GM23338 (cell line): ENCODE measurements at regions not wholly inside any gene's neighbourhood (a gene's known extent, or its start where the extent isn't known, plus 50 kb on each side); places are given as distances from the start of the nearest gene placed in this dataset.
A peak's percentile ranks its signal among the peaks of the same experiment; 100 is the strongest.

Source experiments
- ATAC-seq: fragments of 200-7000 bp; cut with Tn5 transposase; 3 replicates; pipeline ENCODE4 v1.9.1; 2020
- DNase-seq: peaks from one replicate; pipeline ENCODE4 v3.0.0-alpha.2; 2015; ENCODE audit warnings: low spot score
- H2AFZ ChIP-seq: fragments of 200-600 bp; sonication (generic); 2 replicates; pipeline ENCODE4 v1.8.0; 2016; ENCODE audit warnings: antibody characterized with exemption, mild to moderate bottlenecking, moderate library complexity
- H3F3A ChIP-seq: fragments of 200-600 bp; sonication (generic); replicated peaks from 2 replicates; pipeline ENCODE4 v1.8.0; 2017; ENCODE audit warnings: antibody characterized with exemption, mixed run types, low read depth
- H3K27ac ChIP-seq: fragments of 200-600 bp; sonication (generic); 2 replicates; pipeline ENCODE4 v1.6.1; 2016; ENCODE audit warnings: low read depth
- H3K27me3 ChIP-seq: fragments of 200-600 bp; sonication (generic); 2 replicates; pipeline ENCODE4 v1.8.0; 2016; ENCODE audit warnings: mild to moderate bottlenecking, mixed run types, moderate library complexity; ENCODE audit not compliant: insufficient read depth
- H3K36me3 ChIP-seq: fragments of 200-600 bp; sonication (generic); 2 replicates; pipeline ENCODE4 v1.8.0; 2016; ENCODE audit warnings: mild to moderate bottlenecking; ENCODE audit not compliant: insufficient read depth
- H3K4me1 ChIP-seq: fragments of 200-600 bp; sonication (generic); 2 replicates; pipeline ENCODE4 v1.8.0; 2016; ENCODE audit warnings: mild to moderate bottlenecking, moderate library complexity; ENCODE audit not compliant: insufficient read depth
- H3K4me2 ChIP-seq: fragments of 200-600 bp; sonication (generic); 2 replicates; pipeline ENCODE4 v1.7.1; 2017; ENCODE audit warnings: mixed run types
- H3K4me3 ChIP-seq: fragments of 200-600 bp; sonication (generic); 2 replicates; pipeline ENCODE4 v1.6.1; 2016; ENCODE audit warnings: mixed run types
- H3K79me2 ChIP-seq: fragments of 200-600 bp; sonication (generic); replicated peaks from 2 replicates; pipeline ENCODE4 v1.8.0; 2017; ENCODE audit warnings: mild to moderate bottlenecking; ENCODE audit not compliant: insufficient read depth
- H3K9me2 ChIP-seq: fragments of 200-600 bp; sonication (generic); 2 replicates; pipeline ENCODE4 v1.8.0; 2017; ENCODE audit not compliant: insufficient read depth
- H4K20me1 ChIP-seq: fragments of 200-600 bp; sonication (generic); replicated peaks from 2 replicates; pipeline ENCODE4 v1.8.0; 2017; ENCODE audit warnings: mild to moderate bottlenecking; ENCODE audit not compliant: insufficient read depth
- H3K27ac Mint-ChIP-seq: 2 replicates; pipeline ENCODE4 v1.8.0; 2020; ENCODE audit warnings: inconsistent platforms, mild to moderate bottlenecking, moderate library complexity, mixed read lengths
- H3K27me3 Mint-ChIP-seq: 3 replicates; pipeline ENCODE4 v1.8.0; 2022; ENCODE audit warnings: low read depth, mild to moderate bottlenecking, moderate library complexity, mixed read lengths, inconsistent platforms; ENCODE audit not compliant: insufficient read depth, poor library complexity
- H3K36me3 Mint-ChIP-seq: 3 replicates; pipeline ENCODE4 v1.8.0; 2021; ENCODE audit warnings: low read depth, mild to moderate bottlenecking, inconsistent platforms, moderate library complexity, mixed read lengths
- H3K4me1 Mint-ChIP-seq: 3 replicates; pipeline ENCODE4 v1.8.0; 2020; ENCODE audit warnings: mild to moderate bottlenecking, inconsistent platforms, mixed read lengths
- H3K4me3 Mint-ChIP-seq: 3 replicates; pipeline ENCODE4 v1.8.0; 2021; ENCODE audit warnings: moderate library complexity, mild to moderate bottlenecking, inconsistent platforms, mixed read lengths
- H3K9me3 Mint-ChIP-seq: 3 replicates; pipeline ENCODE4 v1.8.0; 2020; ENCODE audit warnings: moderate library complexity, mild to moderate bottlenecking, inconsistent platforms, mixed read lengths
- CREB1 ChIP-seq: fragments of 250-450 bp; sonication (Bioruptor Pico); IDR thresholded peaks from 2 replicates; pipeline ENCODE4 v1.5.0; 2020; ENCODE audit warnings: low read depth, mild to moderate bottlenecking, moderate library complexity
- EZH2 ChIP-seq: fragments of 200-600 bp; sonication (generic); IDR thresholded peaks from one replicate; pipeline ENCODE4 v1.8.0; 2017; ENCODE audit warnings: antibody characterized with exemption, mild to moderate bottlenecking, low read depth; ENCODE audit not compliant: unreplicated experiment
- EZH2phosphoT487 ChIP-seq: fragments of 200-600 bp; sonication (generic); IDR thresholded peaks from one replicate; pipeline ENCODE4 v1.8.1; 2018; ENCODE audit warnings: antibody characterized with exemption; ENCODE audit not compliant: unreplicated experiment
- JUNB ChIP-seq: IDR thresholded peaks from one replicate; pipeline ENCODE4 v1.6.1; 2016; ENCODE audit warnings: antibody characterized with exemption; ENCODE audit not compliant: unreplicated experiment
- NANOG ChIP-seq: IDR thresholded peaks from 2 replicates; pipeline ENCODE4 v1.6.1; 2016; ENCODE audit warnings: antibody characterized with exemption, borderline replicate concordance
- POLR2AphosphoS5 ChIP-seq: IDR thresholded peaks from 2 replicates; pipeline ENCODE4 v1.6.1; 2016; ENCODE audit warnings: antibody characterized with exemption, low read depth
- STAT1 ChIP-seq: IDR thresholded peaks from one replicate; pipeline ENCODE4 v1.6.1; 2016; ENCODE audit warnings: antibody characterized with exemption; ENCODE audit not compliant: unreplicated experiment
- ZNF114 ChIP-seq: fragments of 250-450 bp; sonication (Bioruptor Pico); IDR thresholded peaks from 2 replicates; pipeline ENCODE4 v1.5.0; 2020; ENCODE audit warnings: mild to moderate bottlenecking, moderate library complexity
- TF ChIP-seq, protein P1 (sequence below): fragments of 250-450 bp; sonication (Bioruptor Pico); IDR thresholded peaks from 2 replicates; pipeline ENCODE4 v1.5.0; 2020; ENCODE audit warnings: mild to moderate bottlenecking, moderate library complexity
- TF ChIP-seq, protein P2 (sequence below): IDR thresholded peaks from one replicate; pipeline ENCODE4 v1.6.1; 2018; ENCODE audit warnings: antibody characterized with exemption; ENCODE audit not compliant: unreplicated experiment
- TF ChIP-seq, protein P3 (sequence below), 2 experiments: fragments of 200-600 bp in 1 of 2; sonication (generic) in 1 of 2; conservative IDR thresholded peaks; 2 replicates each; pipeline versions ENCODE4 v1.5.1 to v1.6.1; 2016 to 2017; ENCODE audit warnings: antibody characterized with exemption in 2 of 2, low read depth in 2 of 2, mild to moderate bottlenecking in 2 of 2, moderate library complexity in 1 of 2
- TF ChIP-seq, protein P4 (sequence below): IDR thresholded peaks from 2 replicates; pipeline ENCODE4 v1.6.1; 2016; ENCODE audit warnings: antibody characterized with exemption

DNA sequence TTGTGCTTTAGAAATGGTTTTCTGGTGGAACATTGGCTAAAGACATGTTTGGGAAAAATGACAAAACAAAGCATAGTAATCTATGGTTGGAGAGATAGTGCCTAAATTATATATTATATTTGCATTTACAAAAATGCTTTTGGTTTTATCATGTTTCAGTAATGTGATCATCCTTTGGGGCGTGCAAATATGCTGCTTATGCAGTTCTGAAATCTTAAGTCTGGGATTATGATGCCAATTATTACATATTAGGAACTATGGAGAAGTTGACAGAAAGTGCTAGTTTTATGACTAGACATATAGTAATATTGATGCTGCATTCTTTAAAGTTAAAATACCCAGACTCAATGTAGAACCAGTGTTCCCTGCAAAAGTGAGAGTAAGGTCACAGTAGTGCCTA is 655.0 kb downstream of the METTL15 start (continued):
- TF ChIP-seq, protein P1, sequence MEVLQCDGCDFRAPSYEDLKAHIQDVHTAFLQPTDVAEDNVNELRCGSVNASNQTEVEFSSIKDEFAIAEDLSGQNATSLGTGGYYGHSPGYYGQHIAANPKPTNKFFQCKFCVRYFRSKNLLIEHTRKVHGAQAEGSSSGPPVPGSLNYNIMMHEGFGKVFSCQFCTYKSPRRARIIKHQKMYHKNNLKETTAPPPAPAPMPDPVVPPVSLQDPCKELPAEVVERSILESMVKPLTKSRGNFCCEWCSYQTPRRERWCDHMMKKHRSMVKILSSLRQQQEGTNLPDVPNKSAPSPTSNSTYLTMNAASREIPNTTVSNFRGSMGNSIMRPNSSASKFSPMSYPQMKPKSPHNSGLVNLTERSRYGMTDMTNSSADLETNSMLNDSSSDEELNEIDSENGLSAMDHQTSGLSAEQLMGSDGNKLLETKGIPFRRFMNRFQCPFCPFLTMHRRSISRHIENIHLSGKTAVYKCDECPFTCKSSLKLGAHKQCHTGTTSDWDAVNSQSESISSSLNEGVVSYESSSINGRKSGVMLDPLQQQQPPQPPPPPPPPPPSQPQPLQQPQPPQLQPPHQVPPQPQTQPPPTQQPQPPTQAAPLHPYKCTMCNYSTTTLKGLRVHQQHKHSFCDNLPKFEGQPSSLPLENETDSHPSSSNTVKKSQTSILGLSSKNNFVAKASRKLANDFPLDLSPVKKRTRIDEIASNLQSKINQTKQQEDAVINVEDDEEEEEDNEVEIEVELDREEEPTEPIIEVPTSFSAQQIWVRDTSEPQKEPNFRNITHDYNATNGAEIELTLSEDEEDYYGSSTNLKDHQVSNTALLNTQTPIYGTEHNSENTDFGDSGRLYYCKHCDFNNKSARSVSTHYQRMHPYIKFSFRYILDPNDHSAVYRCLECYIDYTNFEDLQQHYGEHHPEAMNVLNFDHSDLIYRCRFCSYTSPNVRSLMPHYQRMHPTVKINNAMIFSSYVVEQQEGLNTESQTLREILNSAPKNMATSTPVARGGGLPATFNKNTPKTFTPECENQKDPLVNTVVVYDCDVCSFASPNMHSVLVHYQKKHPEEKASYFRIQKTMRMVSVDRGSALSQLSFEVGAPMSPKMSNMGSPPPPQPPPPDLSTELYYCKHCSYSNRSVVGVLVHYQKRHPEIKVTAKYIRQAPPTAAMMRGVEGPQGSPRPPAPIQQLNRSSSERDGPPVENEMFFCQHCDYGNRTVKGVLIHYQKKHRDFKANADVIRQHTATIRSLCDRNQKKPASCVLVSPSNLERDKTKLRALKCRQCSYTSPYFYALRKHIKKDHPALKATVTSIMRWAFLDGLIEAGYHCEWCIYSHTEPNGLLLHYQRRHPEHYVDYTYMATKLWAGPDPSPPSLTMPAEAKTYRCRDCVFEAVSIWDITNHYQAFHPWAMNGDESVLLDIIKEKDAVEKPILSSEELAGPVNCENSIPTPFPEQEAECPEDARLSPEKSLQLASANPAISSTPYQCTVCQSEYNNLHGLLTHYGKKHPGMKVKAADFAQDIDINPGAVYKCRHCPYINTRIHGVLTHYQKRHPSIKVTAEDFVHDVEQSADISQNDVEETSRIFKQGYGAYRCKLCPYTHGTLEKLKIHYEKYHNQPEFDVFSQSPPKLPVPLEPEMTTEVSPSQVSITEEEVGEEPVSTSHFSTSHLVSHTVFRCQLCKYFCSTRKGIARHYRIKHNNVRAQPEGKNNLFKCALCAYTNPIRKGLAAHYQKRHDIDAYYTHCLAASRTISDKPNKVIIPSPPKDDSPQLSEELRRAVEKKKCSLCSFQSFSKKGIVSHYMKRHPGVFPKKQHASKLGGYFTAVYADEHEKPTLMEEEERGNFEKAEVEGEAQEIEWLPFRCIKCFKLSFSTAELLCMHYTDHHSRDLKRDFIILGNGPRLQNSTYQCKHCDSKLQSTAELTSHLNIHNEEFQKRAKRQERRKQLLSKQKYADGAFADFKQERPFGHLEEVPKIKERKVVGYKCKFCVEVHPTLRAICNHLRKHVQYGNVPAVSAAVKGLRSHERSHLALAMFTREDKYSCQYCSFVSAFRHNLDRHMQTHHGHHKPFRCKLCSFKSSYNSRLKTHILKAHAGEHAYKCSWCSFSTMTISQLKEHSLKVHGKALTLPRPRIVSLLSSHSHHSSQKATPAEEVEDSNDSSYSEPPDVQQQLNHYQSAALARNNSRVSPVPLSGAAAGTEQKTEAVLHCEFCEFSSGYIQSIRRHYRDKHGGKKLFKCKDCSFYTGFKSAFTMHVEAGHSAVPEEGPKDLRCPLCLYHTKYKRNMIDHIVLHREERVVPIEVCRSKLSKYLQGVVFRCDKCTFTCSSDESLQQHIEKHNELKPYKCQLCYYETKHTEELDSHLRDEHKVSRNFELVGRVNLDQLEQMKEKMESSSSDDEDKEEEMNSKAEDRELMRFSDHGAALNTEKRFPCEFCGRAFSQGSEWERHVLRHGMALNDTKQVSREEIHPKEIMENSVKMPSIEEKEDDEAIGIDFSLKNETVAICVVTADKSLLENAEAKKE (CRISPR knock-in tag), result no peak
- no peak for TF ChIP-seq CREB1

DNA sequence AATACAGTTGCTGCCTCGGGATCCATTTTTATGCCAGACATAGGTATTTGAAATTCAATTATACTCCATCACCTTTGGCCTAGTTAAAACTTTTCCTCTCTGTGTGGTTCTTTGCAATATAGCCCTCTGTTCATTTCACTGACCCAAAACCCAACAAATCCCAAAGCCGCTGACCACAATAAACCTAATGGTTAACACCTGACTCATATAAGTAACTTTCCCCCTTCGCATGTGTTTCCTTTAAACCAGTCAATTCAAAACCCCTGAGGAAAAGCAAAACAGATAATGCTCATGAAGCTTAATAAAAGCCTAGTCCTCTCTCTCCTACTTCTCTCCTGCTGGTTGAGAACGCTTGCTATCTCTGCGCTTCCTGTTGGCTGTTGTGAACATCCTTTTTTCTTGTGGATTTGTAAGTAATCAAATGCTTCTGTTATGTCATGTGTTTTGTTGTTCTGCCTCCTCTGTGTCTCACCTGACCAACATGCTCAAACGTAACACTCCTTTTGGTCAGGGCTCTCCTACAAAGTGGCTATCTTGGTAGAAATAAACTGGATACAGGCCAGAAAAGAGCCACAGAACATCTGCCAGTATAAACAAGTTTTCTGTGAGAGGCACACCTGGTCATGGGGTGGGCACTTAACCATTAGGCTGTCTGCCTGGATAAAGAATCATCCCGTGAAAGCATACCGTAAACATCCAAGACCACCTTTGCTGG is 652.6 kb downstream of the METTL15 start:
- ATAC-seq (no peak), DNase-seq (no peak)
- H4K20me1 ChIP-seq, result no peaks in the 10 kb centered on the region
- no peak overlapping the region for H3K27ac ChIP-seq
- peak overlapping the region; percentile 82 for H2AFZ ChIP-seq
- H3K27me3 ChIP-seq, result no peaks in the 10 kb centered on the region
- H3K9me2 ChIP-seq, result peaks cover under 1% of the 10 kb centered on the region; the same call in 1 of the 2 replicates
- Mint-ChIP-seq H3K4me3 (no peak overlapping the region), H3K9me3 (no peaks in the 10 kb centered on the region), H3K36me3 (no peaks in the 10 kb centered on the region), H3K27ac (no peak overlapping the region; the same call in 1 of the 2 replicates), H3K4me1 (peaks cover 19% of the 10 kb centered on the region), H3K27me3 (no peaks in the 10 kb centered on the region)
- H3K4me3 ChIP-seq, result no peak overlapping the region
- H3F3A ChIP-seq, result no peaks in the 10 kb centered on the region
- H3K4me2 ChIP-seq, result 0 out of 2 replicates have a peak overlapping the region, but pooled peaks have one; percentile 47
- H3K79me2 ChIP-seq, result no peaks in the 10 kb centered on the region
- H3K36me3 ChIP-seq, result no peaks in the 10 kb centered on the region
- H3K4me1 ChIP-seq, result peaks cover 11% of the 10 kb centered on the region
- no peak for TF ChIP-seq STAT1
- TF ChIP-seq, protein P2, sequence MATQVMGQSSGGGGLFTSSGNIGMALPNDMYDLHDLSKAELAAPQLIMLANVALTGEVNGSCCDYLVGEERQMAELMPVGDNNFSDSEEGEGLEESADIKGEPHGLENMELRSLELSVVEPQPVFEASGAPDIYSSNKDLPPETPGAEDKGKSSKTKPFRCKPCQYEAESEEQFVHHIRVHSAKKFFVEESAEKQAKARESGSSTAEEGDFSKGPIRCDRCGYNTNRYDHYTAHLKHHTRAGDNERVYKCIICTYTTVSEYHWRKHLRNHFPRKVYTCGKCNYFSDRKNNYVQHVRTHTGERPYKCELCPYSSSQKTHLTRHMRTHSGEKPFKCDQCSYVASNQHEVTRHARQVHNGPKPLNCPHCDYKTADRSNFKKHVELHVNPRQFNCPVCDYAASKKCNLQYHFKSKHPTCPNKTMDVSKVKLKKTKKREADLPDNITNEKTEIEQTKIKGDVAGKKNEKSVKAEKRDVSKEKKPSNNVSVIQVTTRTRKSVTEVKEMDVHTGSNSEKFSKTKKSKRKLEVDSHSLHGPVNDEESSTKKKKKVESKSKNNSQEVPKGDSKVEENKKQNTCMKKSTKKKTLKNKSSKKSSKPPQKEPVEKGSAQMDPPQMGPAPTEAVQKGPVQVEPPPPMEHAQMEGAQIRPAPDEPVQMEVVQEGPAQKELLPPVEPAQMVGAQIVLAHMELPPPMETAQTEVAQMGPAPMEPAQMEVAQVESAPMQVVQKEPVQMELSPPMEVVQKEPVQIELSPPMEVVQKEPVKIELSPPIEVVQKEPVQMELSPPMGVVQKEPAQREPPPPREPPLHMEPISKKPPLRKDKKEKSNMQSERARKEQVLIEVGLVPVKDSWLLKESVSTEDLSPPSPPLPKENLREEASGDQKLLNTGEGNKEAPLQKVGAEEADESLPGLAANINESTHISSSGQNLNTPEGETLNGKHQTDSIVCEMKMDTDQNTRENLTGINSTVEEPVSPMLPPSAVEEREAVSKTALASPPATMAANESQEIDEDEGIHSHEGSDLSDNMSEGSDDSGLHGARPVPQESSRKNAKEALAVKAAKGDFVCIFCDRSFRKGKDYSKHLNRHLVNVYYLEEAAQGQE, result no peak
- no peak for TF ChIP-seq ZNF114
- TF ChIP-seq POLR2AphosphoS5, result no peak
- TF ChIP-seq, protein P3, sequence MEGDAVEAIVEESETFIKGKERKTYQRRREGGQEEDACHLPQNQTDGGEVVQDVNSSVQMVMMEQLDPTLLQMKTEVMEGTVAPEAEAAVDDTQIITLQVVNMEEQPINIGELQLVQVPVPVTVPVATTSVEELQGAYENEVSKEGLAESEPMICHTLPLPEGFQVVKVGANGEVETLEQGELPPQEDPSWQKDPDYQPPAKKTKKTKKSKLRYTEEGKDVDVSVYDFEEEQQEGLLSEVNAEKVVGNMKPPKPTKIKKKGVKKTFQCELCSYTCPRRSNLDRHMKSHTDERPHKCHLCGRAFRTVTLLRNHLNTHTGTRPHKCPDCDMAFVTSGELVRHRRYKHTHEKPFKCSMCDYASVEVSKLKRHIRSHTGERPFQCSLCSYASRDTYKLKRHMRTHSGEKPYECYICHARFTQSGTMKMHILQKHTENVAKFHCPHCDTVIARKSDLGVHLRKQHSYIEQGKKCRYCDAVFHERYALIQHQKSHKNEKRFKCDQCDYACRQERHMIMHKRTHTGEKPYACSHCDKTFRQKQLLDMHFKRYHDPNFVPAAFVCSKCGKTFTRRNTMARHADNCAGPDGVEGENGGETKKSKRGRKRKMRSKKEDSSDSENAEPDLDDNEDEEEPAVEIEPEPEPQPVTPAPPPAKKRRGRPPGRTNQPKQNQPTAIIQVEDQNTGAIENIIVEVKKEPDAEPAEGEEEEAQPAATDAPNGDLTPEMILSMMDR (conservative IDR thresholded peaks at IDR 0.05; ENCODE audit: low read depth in 2 of 2), result no peak
- TF ChIP-seq EZH2, result no peak
- TF ChIP-seq CREB1, result no peak
- TF ChIP-seq JUNB, result no peak
- no peak for TF ChIP-seq EZH2phosphoT487
- TF ChIP-seq, protein P4, sequence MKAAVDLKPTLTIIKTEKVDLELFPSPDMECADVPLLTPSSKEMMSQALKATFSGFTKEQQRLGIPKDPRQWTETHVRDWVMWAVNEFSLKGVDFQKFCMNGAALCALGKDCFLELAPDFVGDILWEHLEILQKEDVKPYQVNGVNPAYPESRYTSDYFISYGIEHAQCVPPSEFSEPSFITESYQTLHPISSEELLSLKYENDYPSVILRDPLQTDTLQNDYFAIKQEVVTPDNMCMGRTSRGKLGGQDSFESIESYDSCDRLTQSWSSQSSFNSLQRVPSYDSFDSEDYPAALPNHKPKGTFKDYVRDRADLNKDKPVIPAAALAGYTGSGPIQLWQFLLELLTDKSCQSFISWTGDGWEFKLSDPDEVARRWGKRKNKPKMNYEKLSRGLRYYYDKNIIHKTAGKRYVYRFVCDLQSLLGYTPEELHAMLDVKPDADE, result no peak
- TF ChIP-seq NANOG, result no peak
